Adrenal gland (tissue), 5 donors: ENCODE measurements at regions not wholly inside any gene's neighbourhood (a gene's known extent, or its start where the extent isn't known, plus 50 kb on each side); places are given as distances from the start of the nearest gene placed in this dataset.

Experiments
- CTCF ChIP-seq, 6 experiments: fragments of 450-650 bp in 4 of 6; fragments of 200-600 bp in 2 of 6; sonication (generic) in 1 of 6; IDR thresholded peaks; 1 replicate in 5 of 6; 2 replicates in 1 of 6; pipeline versions ENCODE4 v1.5.1 to v1.8.0; 2016 to 2021; ENCODE audit warnings: antibody characterized with exemption in 6 of 6, mild to moderate bottlenecking in 2 of 6, moderate library complexity in 1 of 6
- POLR2A ChIP-seq, 2 donors: fragments of 450-650 bp; IDR thresholded peaks; one replicate each; pipeline ENCODE4 v1.6.1; 2017; ENCODE audit warnings: antibody characterized with exemption in 2 of 2, mild to moderate bottlenecking in 2 of 2, moderate library complexity in 1 of 2
- donor health status: DM: no; HTN: no; CAD: no.

GRCh38 chrX:38973322-38973721 lies 172.1 kb downstream of the MID1IP1 start:
- TF ChIP-seq CTCF (IDR thresholded peaks at IDR 0.05): no peak
- TF ChIP-seq POLR2A (IDR thresholded peaks at IDR 0.05): no peak
